ENCODE measurements at regions not wholly inside any gene's neighbourhood (a gene's known extent, or its start where the extent isn't known, plus 50 kb on each side); places are given as distances from the start of the nearest gene placed in this dataset.

- H3K27ac Mint-ChIP-seq = peak overlapping the region; percentile 53
- Histone ChIP-seq H3K27ac (ENCODE audit: low read depth, low read length) (no peak overlapping the region), H3K9ac (ENCODE audit: extremely low read depth, low read length, poor library complexity, severe bottlenecking) (no peak overlapping the region), H3K4me3 (ENCODE audit: low read length) (peak overlapping the region; percentile 42), H3K4me1 (ENCODE audit: control insufficient read depth, insufficient read depth, low read length) (peaks cover 14% of the 10 kb centered on the region), H3K9me3 (ENCODE audit: control insufficient read depth, low read length) (peaks cover 5% of the 10 kb centered on the region), H3K27me3 (ENCODE audit: control insufficient read depth, insufficient read depth, low read length, poor library complexity, severe bottlenecking) (no peaks in the 10 kb centered on the region), H3K36me3 (ENCODE audit: control insufficient read depth, insufficient read depth, low read length) (no peaks in the 10 kb centered on the region)
- no peaks in the 10 kb centered on the region for H3K27me3 Mint-ChIP-seq (ENCODE audit: insufficient read depth)
- peak overlapping the region; percentile 39 for H3K4me3 Mint-ChIP-seq
- peaks cover 44% of the 10 kb centered on the region for H3K4me1 Mint-ChIP-seq
- DNase-seq = peak; percentile 76
- H3K36me3 Mint-ChIP-seq (ENCODE audit: low read depth) = no peaks in the 10 kb centered on the region
- H3K9me3 Mint-ChIP-seq = peaks cover 5% of the 10 kb centered on the region
- no peak for TF ChIP-seq CTCF (conservative IDR thresholded peaks at IDR 0.05)
- WGBS, 2 experiments (ENCODE audit: insufficient coverage in 1 of 2, insufficient read length in 1 of 2) = 12% methylated on average over 2 of the region's 2 CpGs; no CpG with 5 or more reads in 1 of the 2 experiments
Observed at GRCh38 chr5:107295914-107296313, 374.8 kb downstream of the EFNA5 start.

GRCh38 chr5:107294669-107295068 is 376.1 kb downstream of the EFNA5 start:
- WGBS, 2 experiments (ENCODE audit: insufficient coverage in 1 of 2, insufficient read length in 1 of 2) = 91 to 100% methylated on average over 1 of the region's 1 CpG
- Histone ChIP-seq H3K27ac (ENCODE audit: low read depth, low read length) (no peak overlapping the region), H3K9ac (ENCODE audit: extremely low read depth, low read length, poor library complexity, severe bottlenecking) (no peak overlapping the region), H3K4me3 (ENCODE audit: low read length) (no peak overlapping the region), H3K9me3 (ENCODE audit: control insufficient read depth, low read length) (peaks cover 5% of the 10 kb centered on the region), H3K36me3 (ENCODE audit: control insufficient read depth, insufficient read depth, low read length) (no peaks in the 10 kb centered on the region), H3K27me3 (ENCODE audit: control insufficient read depth, insufficient read depth, low read length, poor library complexity, severe bottlenecking) (no peaks in the 10 kb centered on the region), H3K4me1 (ENCODE audit: control insufficient read depth, insufficient read depth, low read length) (peaks cover 14% of the 10 kb centered on the region)
- H3K4me3 Mint-ChIP-seq = no peak overlapping the region
- TF ChIP-seq CTCF (conservative IDR thresholded peaks at IDR 0.05) = no peak
- no peaks in the 10 kb centered on the region for H3K36me3 Mint-ChIP-seq (ENCODE audit: low read depth)
- peak overlapping the region; percentile 5 for H3K27ac Mint-ChIP-seq
- H3K9me3 Mint-ChIP-seq = peaks cover 5% of the 10 kb centered on the region
- H3K27me3 Mint-ChIP-seq (ENCODE audit: insufficient read depth) = no peaks in the 10 kb centered on the region
- peaks cover 47% of the 10 kb centered on the region for H3K4me1 Mint-ChIP-seq
- DNase-seq = no peak

GRCh38 chr5:107294211-107294550 is 376.6 kb downstream of the EFNA5 start:
- H3K4me1 ChIP-seq (ENCODE audit: control insufficient read depth, insufficient read depth, low read length) = peaks cover 14% of the 10 kb centered on the region
- Mint-ChIP-seq H3K9me3 (peaks cover 5% of the 10 kb centered on the region), H3K27me3 (ENCODE audit: insufficient read depth) (peaks cover under 1% of the 10 kb centered on the region), H3K4me3 (no peak overlapping the region), H3K4me1 (peaks cover 45% of the 10 kb centered on the region), H3K36me3 (ENCODE audit: low read depth) (no peaks in the 10 kb centered on the region), H3K27ac (no peak overlapping the region)
- TF ChIP-seq CTCF (conservative IDR thresholded peaks at IDR 0.05) = no peak
- no peak overlapping the region for H3K9ac ChIP-seq (ENCODE audit: extremely low read depth, low read length, poor library complexity, severe bottlenecking)
- H3K36me3 ChIP-seq (ENCODE audit: control insufficient read depth, insufficient read depth, low read length) = no peaks in the 10 kb centered on the region
- peaks cover 5% of the 10 kb centered on the region for H3K9me3 ChIP-seq (ENCODE audit: control insufficient read depth, low read length)
- H3K27me3 ChIP-seq (ENCODE audit: control insufficient read depth, insufficient read depth, low read length, poor library complexity, severe bottlenecking) = no peaks in the 10 kb centered on the region
- DNase-seq = no peak
- H3K4me3 ChIP-seq (ENCODE audit: low read length) = no peak overlapping the region
- no peak overlapping the region for H3K27ac ChIP-seq (ENCODE audit: low read depth, low read length)

Measured in endodermal cell (in vitro differentiated cells).